GM19328 (cell line): ENCODE measurements at regions not wholly inside any gene's neighbourhood (a gene's known extent, or its start where the extent isn't known, plus 50 kb on each side); places are given as distances from the start of the nearest gene placed in this dataset.
"Not testable (repeated sequence)": the region's sequence is repeated elsewhere in the genome, so short reads cannot be mapped to it uniquely, and the experiment has no call there.

Experiments
- ATAC-seq: cut with Tn5 transposase; IDR thresholded peaks from one replicate; pipeline ENCODE4 v1.9.1; 2021; ENCODE audit warnings: mild to moderate bottlenecking, moderate library complexity; ENCODE audit not compliant: unreplicated experiment

DNA sequence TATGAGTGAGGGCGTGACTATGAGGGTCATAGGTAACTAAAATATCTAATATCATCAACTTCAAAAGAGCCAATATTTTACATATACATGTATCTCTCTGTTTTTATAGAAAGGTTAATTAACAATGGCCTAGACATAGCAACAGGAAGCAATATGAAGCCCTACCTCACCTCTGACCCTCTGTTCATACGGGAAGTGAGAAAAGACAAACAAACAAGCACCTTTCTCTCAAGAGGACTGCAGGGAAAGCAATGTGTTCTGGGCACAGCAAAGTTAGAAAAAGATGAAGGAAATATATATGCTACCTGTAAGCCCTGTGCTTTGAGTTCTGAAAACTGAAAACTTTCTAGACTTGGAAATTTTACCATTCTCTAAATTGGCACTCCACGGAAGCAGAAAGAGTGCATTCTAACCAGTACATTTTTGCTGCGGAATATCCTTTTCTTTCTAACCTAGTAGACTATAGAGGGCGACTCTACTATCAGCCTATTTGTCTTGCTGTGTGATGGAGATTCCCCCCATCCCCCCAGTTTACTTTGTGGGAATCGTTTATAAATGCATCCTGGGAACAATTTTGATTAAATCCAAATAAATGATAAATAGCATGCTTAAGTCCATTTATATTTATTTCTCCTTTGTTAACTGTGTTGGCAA lies 830.4 kb upstream of the FAT3 start:
- ATAC-seq: no peak

DNA sequence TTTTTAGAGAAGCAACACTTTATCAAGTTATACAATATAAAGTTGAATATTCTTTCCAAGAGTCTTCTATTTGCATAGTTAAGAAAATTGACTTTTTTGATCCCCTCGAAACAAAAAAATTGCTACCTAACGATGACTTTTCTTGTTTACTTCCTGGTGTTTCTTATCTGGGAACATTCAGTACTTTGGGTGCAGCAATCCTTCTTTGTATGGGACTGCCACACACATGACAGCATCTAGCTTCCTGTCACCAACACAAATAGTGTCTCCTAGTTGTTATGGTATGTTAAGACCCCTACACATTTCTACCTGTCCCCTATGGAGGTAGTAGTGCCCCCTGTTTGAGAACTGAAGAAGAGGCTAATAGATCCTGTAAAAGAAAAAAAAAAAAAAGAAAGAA lies 841.7 kb upstream of the FAT3 start:
- no peak for ATAC-seq

DNA sequence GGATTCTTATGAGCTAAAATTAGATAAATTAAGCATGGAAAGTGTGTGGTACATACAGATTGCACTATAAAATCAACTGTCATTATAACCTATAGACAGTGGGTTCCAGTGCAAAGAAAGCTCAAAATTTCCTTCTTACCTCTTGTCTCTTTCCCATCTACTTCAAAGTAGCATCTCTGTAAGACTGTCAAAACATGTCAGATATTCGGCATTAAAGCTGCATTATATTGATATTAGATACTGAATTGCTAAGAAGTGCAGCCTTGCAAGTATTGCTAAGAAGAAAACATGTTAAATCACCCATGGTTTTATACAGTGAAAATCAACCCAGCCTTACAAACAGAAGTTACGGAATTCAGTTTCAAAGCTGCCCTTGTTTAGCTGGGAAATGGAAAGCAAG lies 849.8 kb upstream of the FAT3 start:
- ATAC-seq: no peak

DNA sequence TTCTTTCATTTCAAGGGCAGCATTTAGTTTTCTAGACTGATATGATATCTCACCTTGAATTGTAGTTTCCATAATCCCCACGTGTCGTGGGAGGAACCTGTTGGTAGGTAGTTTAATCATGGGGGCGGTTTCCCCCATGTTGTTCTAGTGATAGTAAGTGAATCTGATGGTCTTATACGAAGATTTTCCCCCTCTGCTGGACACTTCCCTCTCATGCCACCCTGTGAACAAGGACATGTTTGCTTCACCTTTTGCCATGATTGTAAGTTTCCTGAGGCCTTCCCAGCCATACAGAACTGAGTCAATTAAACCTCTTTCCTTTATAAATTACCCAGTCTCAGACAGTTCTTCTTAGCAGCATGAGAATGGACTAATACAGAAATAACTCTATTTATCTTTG lies 851.1 kb upstream of the FAT3 start:
- no peak for ATAC-seq

DNA sequence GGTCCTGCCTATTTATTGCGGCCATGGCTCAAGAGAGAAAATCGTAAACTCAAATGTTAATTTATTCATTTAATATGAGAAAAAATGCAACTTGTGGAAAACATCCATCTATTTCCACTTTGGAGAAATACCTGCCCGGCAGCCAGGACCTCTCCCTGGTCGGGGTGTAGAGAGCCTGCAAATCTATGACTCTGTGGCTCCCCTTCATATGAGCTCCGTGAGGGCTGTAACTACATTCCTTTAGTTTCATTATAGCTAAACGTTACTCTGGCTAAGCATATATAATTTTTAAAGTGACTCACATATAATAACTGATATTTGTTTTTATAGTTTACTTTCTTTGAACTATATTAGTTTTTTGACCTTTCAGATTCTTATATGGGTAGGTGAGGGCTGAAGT lies 857.8 kb upstream of the FAT3 start:
- no peak for ATAC-seq

DNA sequence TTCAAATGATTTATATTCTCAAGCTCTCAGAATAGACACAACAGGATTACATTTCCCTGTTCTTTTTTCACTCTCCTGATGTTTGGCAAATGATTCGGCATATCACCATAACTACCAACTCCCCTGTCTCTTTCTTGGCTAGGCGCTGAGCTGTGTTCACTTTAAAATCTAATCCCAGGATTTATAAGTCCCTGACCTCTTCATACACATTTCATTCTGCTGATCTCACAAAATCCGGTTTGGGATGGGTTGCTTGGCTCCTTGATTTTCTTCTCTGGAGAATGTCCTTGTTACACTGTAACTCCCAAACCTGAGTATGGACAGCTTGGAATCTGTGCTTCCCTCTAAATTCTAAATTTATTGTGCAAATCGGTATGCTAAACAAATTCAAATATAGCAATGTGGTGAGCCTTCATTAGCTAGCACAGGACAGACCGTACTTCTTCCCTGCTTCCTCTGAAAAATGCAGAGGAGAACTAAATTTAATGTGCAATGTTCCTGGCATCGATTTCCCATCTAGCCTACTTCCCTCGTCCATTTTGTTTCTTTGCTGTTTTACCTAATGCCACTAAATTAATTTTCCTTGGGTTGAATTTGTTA lies 858.5 kb upstream of the FAT3 start:
- ATAC-seq: no peak

DNA sequence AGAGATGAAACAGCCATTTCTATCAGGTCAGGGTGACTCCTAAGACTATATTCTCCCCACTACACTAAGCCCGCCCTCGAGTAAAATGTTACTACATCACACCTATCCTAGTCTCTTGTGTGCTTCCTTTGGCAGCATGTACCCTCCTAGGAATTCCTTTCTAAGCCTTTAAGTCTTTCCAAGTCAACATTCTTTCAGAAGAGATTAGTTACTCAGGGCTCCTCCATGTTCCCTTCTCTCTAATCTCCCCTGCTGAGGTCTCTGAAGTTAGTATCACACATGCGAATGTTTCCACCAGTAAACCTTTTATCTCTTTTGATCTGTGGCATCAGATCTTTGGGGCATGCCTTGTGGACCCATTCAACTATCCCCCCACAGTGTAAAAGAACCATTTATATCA lies 873.7 kb upstream of the FAT3 start:
- ATAC-seq: no peak

DNA sequence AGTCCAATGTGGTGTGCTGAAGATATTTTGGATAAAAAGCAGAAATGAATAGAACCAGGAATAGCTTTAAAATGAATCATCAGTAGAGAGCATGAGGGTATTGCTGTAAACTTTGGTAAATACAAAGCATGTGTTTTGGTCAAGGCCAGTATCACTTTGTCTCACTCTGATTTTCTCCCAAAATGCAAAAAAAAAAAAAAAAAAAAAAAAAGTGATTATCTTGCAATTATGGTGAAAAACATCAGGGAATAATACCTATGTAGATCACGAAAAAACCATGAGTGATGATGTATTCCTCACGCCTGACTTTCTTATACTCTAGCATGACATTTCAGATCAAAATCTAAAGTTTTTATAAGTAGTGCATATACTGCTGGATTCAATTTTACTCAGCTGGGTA lies 897.9 kb upstream of the FAT3 start:
- no peak for ATAC-seq

DNA sequence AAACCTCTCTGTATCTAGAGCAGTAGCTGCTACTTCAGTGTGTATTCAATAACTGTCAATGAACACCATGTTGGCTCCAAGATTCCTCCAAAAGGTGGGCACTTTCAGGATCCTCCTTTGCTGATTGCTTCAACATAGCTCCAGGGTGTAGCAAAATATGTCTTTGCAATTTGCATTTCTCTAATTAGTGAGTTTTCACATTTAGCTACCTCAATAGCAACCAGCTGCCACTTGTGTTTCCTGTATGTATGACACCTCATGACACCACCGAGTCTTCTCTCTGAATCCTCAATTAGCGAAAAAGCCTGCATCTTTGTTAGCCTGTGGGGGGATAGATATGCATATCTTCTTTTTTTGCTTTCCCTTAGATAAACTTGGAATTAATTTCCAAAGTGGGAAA lies 898.3 kb upstream of the FAT3 start:
- ATAC-seq: no peak

DNA sequence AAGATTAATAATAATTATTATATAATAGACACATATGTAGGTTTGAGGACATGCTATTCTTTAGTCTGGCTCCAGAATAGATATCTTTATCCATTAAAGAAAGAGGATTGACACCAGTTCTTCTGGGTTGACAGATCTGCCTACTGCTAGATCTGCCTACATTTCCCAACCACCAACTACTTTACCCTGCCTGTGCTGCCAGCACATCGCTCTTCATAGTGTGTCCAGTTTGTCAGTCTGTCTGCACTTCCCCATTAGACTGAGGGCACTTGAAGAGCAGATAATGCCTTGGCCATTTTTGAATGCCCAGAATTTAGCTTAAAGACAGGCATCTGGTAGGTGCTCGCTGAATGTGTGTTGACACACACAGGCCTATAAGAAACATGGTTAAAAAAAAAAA lies 910.1 kb upstream of the FAT3 start:
- no peak for ATAC-seq

DNA sequence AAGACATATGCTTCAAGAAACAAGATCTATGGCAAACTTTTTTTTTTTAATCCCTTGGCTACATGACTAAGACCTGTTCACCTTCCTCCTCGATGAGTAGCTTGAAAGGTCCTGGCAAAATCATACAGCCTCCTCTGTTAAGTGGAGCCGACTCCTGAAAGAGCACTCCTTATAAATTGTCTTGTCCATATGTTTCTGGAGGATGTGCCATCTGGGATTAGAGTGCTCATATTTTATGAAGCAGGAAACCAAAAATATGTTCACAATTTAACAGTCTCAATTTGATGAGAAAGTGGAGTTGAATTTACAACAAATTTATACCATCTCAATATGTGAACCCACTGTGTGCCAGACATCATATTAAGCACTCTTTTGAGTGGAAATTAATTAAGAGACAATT lies 912.1 kb upstream of the FAT3 start:
- no peak for ATAC-seq

DNA sequence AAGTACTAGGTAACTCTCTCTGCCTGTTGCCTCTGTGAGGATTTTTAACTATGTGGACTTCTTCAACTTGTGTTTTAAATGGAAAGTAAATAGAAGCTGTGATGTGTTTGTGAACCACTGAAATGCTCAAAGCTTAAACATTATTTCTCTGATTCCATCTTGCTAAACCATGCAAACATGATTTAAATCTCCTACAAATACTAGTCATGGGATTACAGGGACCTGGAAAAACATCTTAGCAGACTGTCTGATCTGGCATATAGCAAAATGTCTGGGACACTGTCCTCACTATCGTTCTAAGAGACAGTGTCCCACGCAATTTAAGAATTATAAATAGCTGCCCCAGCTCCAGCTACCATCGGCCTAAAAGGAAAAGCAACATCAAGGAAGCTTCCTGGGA lies 914.5 kb upstream of the FAT3 start:
- ATAC-seq: no peak

DNA sequence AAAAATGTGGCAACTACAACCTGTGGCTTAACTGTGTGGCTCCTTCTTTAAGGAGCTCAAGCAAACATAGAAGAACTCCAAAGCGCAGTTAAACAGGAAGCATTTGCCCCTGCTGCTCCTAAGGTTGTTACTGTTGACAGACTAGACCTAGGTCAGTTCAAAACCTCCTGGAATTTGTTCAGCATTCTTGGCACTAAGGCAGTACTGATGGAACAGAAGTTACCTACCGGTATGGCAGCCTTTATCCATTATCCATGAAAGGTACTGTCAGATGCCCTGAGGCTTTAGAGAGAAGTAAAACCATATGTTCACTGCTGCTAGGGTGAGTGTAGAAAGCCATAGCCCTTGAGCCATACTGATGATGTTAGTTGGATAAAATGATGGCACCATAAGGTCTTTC lies 916.5 kb upstream of the FAT3 start:
- ATAC-seq: no peak

DNA sequence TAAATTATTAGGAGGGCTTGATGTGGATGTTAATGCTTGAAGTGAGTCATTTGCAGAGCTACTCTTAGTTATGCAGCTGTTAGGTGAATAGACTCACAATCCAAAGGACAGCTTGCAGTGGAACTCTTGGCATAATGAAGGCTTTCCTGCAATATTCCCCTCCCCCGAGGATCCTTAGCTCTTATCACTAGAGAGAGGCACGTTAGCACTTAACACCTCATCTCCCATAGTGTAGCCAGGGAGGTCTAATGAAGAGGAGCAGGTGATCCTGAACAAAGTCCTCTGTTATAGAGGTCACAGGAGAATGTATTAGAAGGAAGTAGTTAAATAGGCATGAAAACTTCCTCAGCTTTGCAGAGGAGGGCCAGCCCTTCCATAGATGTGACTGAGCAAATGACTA lies 919.2 kb upstream of the FAT3 start:
- ATAC-seq: no peak

DNA sequence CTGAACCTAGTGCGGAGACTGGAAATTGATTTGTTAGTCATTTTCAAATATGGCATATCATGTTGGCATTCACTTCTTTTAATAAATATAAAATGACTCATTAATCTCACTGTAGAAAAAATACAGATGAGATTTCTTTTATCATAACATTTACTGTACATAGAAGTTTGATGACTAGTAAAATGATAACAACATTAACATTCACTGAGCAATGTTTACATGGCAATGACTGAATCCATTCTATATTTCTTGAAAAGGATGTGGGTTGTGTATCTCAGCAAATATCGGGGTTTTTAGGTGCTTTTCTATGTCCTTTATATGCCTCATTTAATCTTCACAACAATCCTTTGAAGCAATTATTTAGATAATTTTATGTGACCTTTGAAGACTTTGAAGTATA lies 920.9 kb upstream of the FAT3 start:
- ATAC-seq: no peak

DNA sequence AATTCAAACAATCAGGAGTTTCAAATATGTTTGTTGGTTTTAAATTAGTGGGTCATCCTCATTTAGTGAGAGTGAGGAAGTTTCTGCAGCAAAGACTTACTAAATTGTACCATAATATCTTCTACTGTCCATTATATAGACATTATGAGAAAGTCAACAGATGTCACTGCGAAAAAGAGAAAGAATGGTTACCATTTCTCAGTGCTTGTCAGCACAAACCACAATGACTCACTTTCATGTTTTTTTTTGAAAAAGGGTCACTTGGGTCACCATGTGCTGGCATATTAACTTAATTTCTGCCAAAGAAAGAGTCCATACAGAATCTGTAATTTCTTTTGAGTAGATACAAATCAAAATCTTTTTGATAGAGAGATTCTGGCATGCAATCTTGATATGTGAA lies 924.6 kb upstream of the FAT3 start:
- no peak for ATAC-seq

DNA sequence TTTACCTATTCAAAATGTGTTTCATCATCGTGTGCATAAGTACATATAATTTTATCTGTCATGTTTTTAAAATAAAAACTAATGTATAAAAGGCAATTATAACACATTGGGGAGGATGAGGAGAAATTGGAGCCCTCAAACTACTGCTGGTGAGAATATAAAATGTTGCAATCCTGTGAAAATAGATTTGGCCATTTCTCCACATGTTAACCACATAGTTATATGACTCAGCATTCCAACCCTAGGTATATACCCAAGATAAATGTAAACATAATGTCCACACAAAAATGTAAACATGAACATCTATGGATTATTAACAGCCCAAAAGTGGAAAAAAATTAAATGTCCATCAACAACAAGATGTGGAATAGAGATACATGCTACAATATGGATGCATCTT lies 928.0 kb upstream of the FAT3 start:
- no peak for ATAC-seq

DNA sequence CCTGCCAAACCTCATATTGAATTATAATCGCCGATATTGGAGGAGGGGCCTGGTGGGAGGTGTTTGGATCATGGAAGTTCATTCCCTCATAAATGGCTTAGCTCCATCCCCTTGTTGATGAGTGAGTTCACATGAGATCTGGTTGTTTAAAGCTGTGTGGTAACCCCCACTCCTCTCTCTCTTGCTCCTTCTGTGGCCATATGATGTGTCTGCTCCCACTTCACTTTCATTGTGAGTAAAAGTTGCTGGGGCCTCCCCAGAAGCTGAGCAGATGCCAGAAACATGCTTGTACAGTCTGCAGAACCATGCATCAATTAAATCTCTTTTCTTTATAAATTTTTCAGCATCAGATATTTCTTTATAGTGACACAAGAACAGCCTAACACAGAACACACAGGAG lies 929.0 kb upstream of the FAT3 start:
- ATAC-seq: peak; percentile 64

DNA sequence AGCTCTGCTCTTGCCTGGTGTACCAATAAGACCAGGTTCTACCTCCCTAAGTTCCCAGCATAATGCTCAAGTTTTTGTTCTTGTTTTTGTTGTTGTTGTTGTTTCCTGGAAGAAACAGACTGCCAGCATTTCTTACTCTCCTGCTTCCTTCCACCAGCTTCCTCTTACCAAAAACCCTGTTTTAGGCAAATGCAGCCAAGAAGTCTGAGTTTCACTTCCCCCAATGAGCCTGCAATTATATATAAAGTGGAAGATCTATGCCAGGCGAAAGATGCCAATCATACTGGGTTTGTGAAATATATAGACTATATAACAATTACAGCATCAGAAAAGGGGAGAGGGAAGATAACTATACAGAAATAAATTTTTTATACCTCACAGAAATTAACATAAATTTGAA lies 931.5 kb upstream of the FAT3 start:
- no peak for ATAC-seq

DNA sequence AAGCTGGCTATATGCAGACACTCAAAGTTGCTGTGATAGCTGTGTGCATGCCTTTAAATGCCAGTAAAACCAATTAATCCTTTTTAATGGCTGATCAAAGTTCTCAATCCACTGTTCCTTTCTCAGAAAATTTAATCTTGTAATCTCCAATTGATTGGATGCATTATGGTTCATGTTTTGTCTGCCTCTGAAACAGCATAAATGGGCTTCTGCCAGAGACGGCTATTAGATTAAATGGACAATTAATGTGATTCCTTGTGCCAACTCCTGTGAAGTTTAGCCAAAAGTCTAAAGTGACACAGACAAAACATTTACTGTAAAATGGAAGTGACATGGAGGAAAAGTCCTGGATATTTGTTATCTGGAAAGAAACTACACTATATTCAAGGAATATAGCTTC lies 952.5 kb upstream of the FAT3 start:
- no peak for ATAC-seq

DNA sequence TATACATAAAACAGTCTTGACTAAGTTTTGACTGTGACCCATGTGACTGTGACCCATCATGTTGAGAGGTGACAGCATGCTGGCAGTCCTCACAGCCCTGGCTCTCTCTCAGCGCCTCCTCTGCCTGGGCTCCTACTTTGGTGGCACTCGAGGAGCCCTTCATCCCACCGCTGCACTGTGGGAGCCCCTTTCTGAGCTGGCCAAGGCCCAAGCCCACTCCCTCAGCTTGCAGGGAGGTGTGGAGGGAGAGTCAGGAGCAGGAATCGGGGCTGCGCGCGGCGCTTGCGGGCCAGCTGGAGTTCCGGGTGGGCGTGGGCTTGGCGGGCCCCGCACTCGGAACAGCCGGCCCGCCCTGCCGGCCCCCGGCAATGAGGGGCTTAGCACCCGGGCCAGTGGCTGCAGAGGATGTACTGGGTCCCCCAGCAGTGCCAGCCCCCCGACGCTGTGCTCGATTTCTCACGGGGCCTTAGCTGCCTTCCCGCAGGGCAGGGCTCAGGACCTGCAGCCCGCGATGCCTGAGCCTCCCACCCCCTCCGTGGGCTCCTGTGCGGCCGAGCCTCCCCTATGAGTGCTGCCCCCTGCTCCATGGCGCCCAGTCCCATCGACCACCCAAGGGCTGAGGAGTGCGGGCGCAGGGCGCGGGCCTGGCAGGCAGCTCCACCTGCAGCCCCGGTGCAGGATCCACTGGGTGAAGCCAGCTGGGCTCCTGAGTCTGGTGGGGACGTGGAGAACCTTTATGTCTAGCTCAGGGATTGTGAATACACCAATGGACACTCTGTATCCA lies 955.9 kb upstream of the FAT3 start:
- ATAC-seq: not testable (repeated sequence)

DNA sequence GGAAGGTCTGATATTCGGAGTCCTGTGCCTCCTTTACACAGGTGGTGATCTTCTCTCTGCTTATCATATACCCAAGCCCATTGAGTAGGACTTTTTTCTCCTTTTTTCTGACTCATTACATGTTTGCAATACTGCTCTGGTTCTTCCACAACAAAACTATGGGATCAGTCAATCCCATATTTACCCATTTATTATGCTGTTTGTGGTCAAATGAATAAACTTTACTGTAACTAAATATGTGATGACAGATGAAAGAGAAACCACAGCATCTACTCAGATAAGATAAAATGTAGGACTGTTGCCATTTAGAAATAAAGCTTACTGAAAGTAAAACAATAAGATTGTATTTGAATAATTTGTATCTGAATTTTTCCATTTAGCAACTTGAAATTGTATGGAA lies 958.7 kb upstream of the FAT3 start:
- no peak for ATAC-seq

DNA sequence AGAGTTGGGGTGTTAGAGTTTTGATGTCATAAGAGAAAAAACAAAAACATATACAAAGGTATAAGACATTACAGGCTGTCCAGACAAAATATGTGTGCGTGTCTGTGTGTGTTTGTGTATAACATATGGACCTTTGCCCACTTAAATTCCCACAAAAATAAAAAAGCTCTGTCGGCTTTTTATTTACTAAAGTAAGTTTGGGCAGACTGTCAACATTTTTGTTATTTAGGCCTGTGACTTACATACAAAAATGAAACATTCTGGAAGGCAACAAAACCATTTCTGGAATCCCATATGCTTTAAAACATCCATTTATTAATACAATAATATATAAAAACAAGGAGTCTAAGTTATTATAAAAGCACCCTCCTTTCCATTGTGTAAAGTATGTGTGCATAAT lies 960.1 kb upstream of the FAT3 start:
- no peak for ATAC-seq
